ENCODE measurements at regions not wholly inside any gene's neighbourhood (a gene's known extent, or its start where the extent isn't known, plus 50 kb on each side); places are given as distances from the start of the nearest gene placed in this dataset.

DNA sequence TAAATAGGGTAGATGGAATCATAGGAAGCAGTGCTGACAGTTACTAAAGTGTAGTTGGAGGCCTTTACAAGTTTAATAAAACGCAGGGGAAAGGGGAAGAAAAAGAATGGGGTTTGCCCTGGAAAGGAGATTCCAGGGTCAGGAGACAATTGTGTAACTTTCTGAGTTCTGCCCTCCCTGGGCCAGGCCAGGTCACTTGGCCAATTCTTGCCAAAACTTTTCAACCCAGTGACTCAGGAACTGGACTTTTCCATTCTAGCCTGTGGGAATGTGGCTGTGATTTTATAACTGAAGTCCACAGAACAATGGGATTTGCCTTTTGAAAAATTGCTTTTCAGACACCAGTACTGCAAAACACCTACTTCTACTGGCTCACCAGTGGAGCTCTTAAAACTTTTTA lies 289.8 kb upstream of the ANKRD55 start:
- DNase-seq (ENCODE audit: insufficient read length, low spot score): no peak
- no peak for FAIRE-seq
- TF ChIP-seq POLR2A (IDR thresholded peaks at IDR 0.05; ENCODE audit: low read depth, low read length): no peak
- no peak for TF ChIP-seq TAF1 (IDR thresholded peaks at IDR 0.05; ENCODE audit: low read depth, low read length)
- TF ChIP-seq PAX5 (IDR thresholded peaks at IDR 0.05; ENCODE audit: insufficient read depth, low read length, severe bottlenecking): no peak
- no peak for TF ChIP-seq POLR2AphosphoS5 (IDR thresholded peaks at IDR 0.05; ENCODE audit: low read depth, low read length)
- TF ChIP-seq SPI1 (IDR thresholded peaks at IDR 0.05; ENCODE audit: low read depth, low read length): no peak
- no peak for TF ChIP-seq POU2F2 (IDR thresholded peaks at IDR 0.05; ENCODE audit: low read depth, low read length)

DNA sequence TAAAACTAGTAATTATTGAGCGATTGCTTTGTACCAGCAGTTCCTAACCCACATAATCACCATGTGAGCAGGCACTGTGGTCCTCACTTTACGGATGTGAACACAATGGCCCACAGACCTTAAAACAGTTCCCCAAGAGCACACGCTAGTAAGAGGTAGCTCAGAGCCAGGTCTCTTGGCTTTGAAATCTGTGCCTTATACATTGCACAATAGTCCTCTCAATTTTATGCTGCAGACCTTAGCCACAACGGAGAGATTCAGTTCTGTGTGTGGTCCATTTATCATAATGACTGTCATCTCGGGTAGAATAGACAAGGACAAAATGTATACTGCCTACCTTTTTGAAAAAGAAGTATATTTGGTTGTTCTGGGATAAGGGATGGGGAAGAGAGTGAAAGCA lies 289.0 kb upstream of the ANKRD55 start:
- FAIRE-seq: no peak

DNA sequence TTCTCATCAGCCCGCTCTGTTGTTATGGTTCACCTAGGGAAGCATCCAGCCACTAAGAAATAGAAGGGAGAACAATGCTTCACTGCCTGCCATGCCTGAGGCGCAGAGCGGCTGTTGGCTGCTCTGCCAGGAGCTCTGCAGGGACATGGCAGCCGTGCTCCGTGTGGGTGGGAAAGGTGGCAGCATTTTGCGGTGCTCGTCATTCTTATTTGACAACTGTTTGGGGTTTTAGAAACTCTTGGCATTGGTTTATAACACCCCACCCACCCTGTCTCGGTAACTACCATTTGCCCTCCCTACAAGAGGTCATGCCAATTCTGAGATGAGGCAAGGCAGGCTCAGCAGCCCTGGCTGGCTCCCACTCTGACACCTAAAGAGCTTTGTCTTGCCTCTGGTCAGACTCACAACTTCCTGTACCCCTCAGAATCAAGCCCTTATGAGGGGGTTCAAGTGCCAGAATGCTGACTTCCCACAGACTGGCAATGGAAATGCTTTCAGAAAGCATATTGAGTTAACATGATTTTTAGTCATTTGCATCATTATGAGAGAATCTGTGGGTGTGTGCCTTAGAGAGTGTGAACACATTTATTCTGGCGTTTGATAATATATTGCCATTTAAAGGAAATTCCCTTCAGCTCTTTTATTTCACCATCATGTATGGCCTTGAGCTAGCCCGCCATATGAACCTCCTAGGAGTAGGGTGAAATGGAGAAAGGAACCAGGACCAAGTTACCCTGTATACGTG lies 288.0 kb upstream of the ANKRD55 start:
- DNase-seq (ENCODE audit: insufficient read length, low spot score) (no peak), FAIRE-seq (no peak)
- TF ChIP-seq POU2F2 (IDR thresholded peaks at IDR 0.05; ENCODE audit: low read depth, low read length) (no peak), POLR2A (IDR thresholded peaks at IDR 0.05; ENCODE audit: low read depth, low read length) (no peak), PAX5 (IDR thresholded peaks at IDR 0.05; ENCODE audit: insufficient read depth, low read length, severe bottlenecking) (no peak), POLR2AphosphoS5 (IDR thresholded peaks at IDR 0.05; ENCODE audit: low read depth, low read length) (no peak), TAF1 (IDR thresholded peaks at IDR 0.05; ENCODE audit: low read depth, low read length) (no peak)

More for the DNA sequence above, 289.0 kb upstream of the ANKRD55 start:
- no peak for DNase-seq (ENCODE audit: insufficient read length, low spot score)
- TF ChIP-seq PAX5 (IDR thresholded peaks at IDR 0.05; ENCODE audit: insufficient read depth, low read length, severe bottlenecking): no peak

DNA sequence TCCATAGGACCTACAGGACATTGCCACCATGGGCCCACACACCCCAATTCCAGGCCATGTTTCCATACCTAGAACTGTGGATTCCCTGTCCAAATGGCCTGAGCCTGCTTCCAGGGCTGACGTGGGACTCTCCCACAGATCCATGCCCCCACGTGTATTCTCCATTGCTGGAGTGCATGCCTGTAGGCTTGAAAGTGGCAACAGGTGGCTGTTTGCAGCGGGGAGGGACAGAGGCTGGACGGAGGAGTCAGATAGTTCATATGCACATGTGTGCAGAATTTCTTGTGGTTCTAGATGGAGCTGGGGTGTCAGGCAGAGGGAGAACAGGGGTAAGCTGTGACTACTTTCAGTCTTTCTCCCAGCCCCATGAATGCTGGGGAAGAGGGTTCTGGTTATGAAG lies 285.7 kb upstream of the ANKRD55 start:
- FAIRE-seq: no peak
- no peak for TF ChIP-seq POLR2A (IDR thresholded peaks at IDR 0.05; ENCODE audit: low read depth, low read length)
- no peak for TF ChIP-seq PAX5 (IDR thresholded peaks at IDR 0.05; ENCODE audit: insufficient read depth, low read length, severe bottlenecking)
- no peak for TF ChIP-seq TAF1 (IDR thresholded peaks at IDR 0.05; ENCODE audit: low read depth, low read length)
- DNase-seq (ENCODE audit: insufficient read length, low spot score): no peak

DNA sequence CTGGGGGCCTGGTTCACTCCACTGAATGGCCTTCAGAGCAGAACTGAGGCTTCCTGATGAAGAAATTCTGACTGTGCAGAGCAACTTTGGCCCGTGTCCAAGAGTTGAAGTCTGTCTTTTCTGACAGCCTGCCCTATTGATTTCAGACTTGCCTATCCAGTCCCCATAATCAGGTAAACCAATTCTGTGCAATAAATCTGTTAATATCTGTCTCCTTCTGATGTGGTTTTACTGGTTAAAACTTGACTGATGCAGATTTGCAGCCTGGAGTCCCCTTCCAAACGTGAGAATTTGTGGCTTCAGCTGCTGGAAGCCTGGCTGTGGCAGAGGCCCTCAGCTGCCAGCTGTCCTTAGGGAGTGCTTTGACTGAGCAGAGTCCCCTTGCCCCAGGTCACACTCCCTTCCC lies 283.9 kb upstream of the ANKRD55 start:
- TF ChIP-seq POU2F2 (IDR thresholded peaks at IDR 0.05; ENCODE audit: low read depth, low read length) (no peak), POLR2A (IDR thresholded peaks at IDR 0.05; ENCODE audit: low read depth, low read length) (no peak), POLR2AphosphoS5 (IDR thresholded peaks at IDR 0.05; ENCODE audit: low read depth, low read length) (no peak), SPI1 (IDR thresholded peaks at IDR 0.05; ENCODE audit: low read depth, low read length) (no peak), TAF1 (IDR thresholded peaks at IDR 0.05; ENCODE audit: low read depth, low read length) (no peak), PAX5 (IDR thresholded peaks at IDR 0.05; ENCODE audit: insufficient read depth, low read length, severe bottlenecking) (no peak)
- DNase-seq (ENCODE audit: insufficient read length, low spot score) (no peak), FAIRE-seq (no peak)

DNA sequence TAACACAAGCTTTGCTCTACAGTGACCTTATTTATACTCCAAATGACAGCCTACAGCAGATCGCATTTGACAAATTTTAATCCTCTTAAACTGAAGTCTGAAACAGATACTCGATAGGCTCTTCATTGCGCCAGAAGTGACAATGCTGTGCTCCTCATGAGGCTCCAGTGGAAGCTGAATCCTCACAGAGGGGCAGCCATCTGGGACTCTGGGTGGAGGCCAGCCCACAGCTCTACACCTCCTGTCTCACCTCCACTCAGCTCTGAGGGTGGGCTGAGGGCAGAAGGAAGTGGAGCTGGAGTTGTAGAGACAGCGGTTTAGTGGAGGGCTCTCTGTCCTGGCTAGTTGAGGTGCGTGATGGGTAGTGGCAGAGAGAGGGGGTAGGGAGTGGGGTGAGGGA lies 283.3 kb upstream of the ANKRD55 start:
- TF ChIP-seq POLR2A (IDR thresholded peaks at IDR 0.05; ENCODE audit: low read depth, low read length) (no peak), PAX5 (IDR thresholded peaks at IDR 0.05; ENCODE audit: insufficient read depth, low read length, severe bottlenecking) (no peak), POLR2AphosphoS5 (IDR thresholded peaks at IDR 0.05; ENCODE audit: low read depth, low read length) (no peak), SPI1 (IDR thresholded peaks at IDR 0.05; ENCODE audit: low read depth, low read length) (no peak), POU2F2 (IDR thresholded peaks at IDR 0.05; ENCODE audit: low read depth, low read length) (no peak), TAF1 (IDR thresholded peaks at IDR 0.05; ENCODE audit: low read depth, low read length) (no peak)
- no peak for DNase-seq (ENCODE audit: insufficient read length, low spot score)
- FAIRE-seq: no peak

DNA sequence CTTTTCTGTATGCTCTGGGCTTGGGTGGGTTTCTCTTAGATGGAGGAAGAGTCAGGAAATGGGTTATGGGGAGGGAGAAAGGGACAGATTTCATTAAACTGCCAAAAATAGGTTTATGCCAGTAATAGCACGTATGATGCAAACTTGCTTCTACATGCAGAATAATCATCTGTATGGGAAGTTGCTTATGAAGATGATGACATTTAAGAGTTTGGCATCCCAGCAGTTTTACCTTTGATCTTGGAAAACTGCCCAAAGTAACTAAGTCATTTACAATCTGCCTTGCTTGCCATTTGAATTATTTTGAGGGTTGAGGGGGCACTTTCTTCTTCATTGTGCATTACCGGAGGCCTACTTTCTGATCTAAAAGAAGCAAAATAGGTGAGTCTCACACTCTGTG lies 282.9 kb upstream of the ANKRD55 start:
- FAIRE-seq: no peak
- TF ChIP-seq POU2F2 (IDR thresholded peaks at IDR 0.05; ENCODE audit: low read depth, low read length): no peak
- no peak for DNase-seq (ENCODE audit: insufficient read length, low spot score)

DNA sequence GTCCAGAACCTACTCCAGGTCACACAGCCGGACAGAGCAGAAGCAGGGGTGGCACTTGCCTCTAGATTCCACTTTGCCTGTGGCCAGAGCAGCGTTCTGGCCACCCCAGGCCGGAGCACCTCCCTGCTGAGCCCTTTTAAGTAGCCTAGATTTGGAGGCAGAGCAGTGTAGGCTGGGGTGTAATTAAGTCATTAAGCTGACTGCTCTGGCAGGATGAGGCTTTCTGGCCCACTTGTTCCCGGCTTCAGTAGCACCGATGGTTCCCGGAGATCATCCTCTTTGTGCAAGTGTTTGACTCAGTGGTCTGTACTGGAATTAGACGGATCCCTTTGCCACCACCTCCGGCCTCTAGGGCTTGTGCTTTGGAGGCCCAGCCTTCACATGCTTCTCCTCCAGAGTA lies 281.9 kb upstream of the ANKRD55 start:
- TF ChIP-seq POLR2A (IDR thresholded peaks at IDR 0.05; ENCODE audit: low read depth, low read length) (no peak), SPI1 (IDR thresholded peaks at IDR 0.05; ENCODE audit: low read depth, low read length) (no peak), TAF1 (IDR thresholded peaks at IDR 0.05; ENCODE audit: low read depth, low read length) (no peak), POLR2AphosphoS5 (IDR thresholded peaks at IDR 0.05; ENCODE audit: low read depth, low read length) (no peak), POU2F2 (IDR thresholded peaks at IDR 0.05; ENCODE audit: low read depth, low read length) (no peak), PAX5 (IDR thresholded peaks at IDR 0.05; ENCODE audit: insufficient read depth, low read length, severe bottlenecking) (no peak)
- no peak for FAIRE-seq
- DNase-seq (ENCODE audit: insufficient read length, low spot score): no peak

DNA sequence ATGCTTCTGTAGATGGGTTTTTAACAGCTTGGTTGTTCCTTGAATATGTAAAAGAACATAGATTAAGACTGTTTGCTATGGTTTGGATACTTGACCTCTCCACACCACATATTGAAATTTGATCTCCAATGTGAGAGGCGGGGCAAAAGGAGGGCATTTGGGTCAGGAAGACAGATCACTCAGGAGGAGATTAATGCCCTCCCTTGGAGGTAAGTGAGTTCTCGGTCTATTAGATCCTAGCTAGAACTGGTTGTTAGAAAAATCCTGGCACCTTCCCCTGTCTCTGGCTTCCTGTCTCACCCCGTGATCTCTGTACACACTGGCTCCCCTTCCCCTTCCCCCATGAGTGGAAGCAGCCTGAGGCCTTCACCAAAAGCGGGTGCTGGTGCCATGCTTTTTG lies 281.1 kb upstream of the ANKRD55 start:
- FAIRE-seq: no peak
- no peak for DNase-seq (ENCODE audit: insufficient read length, low spot score)
- TF ChIP-seq TAF1 (IDR thresholded peaks at IDR 0.05; ENCODE audit: low read depth, low read length) (no peak), POLR2AphosphoS5 (IDR thresholded peaks at IDR 0.05; ENCODE audit: low read depth, low read length) (no peak), PAX5 (IDR thresholded peaks at IDR 0.05; ENCODE audit: insufficient read depth, low read length, severe bottlenecking) (no peak), POU2F2 (IDR thresholded peaks at IDR 0.05; ENCODE audit: low read depth, low read length) (no peak), POLR2A (IDR thresholded peaks at IDR 0.05; ENCODE audit: low read depth, low read length) (no peak)

DNA sequence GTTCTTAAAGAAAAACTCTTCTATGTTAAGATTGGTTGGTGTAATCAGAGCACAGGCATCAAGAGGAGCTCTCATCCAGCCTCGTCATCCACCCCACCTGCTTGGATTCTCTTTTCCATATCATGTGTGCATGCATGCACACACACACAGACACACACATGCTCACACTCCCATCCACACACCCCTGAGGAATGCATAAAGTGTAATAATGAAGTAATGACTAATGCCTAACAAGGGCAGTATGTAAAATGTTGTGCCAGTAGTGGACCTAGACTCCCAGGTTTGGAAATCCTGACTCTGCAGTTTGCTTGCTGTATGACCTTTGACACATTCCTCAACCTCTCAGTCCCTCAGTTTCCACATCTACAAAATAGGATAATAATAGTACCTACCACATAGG lies 280.0 kb upstream of the ANKRD55 start:
- no peak for DNase-seq (ENCODE audit: insufficient read length, low spot score)

More for the DNA sequence above, 280.0 kb upstream of the ANKRD55 start:
- FAIRE-seq: no peak
- no peak for TF ChIP-seq TAF1 (IDR thresholded peaks at IDR 0.05; ENCODE audit: low read depth, low read length)
- TF ChIP-seq POLR2AphosphoS5 (IDR thresholded peaks at IDR 0.05; ENCODE audit: low read depth, low read length): no peak
- no peak for TF ChIP-seq PAX5 (IDR thresholded peaks at IDR 0.05; ENCODE audit: insufficient read depth, low read length, severe bottlenecking)

Data from GM12891 (cell line).